ENCODE measurements at regions not wholly inside any gene's neighbourhood (a gene's known extent, or its start where the extent isn't known, plus 50 kb on each side); places are given as distances from the start of the nearest gene placed in this dataset.

GRCh38 chr4:18930487-18930886, 908.9 kb upstream of the LCORL start:
- Histone ChIP-seq H3K4me1 (ENCODE audit: insufficient read depth, low read length) (peaks cover 5% of the 10 kb centered on the region), H3K36me3 (ENCODE audit: insufficient read depth, low read length) (no peaks in the 10 kb centered on the region), H3K9me3 (ENCODE audit: insufficient read depth, low read depth, low read length) (peaks cover 22% of the 10 kb centered on the region; the same call in 1 of the 2 replicates), H3K27ac (ENCODE audit: low read depth, low read length) (no peak overlapping the region), H3K27me3 (ENCODE audit: insufficient read depth, low read length) (no peaks in the 10 kb centered on the region), H3K9ac (ENCODE audit: low read depth, low read length) (no peak overlapping the region), H3K4me3 (ENCODE audit: low read length) (no peak overlapping the region)
- WGBS = 99% methylated on average over 5 of the region's 6 CpGs

DNA sequence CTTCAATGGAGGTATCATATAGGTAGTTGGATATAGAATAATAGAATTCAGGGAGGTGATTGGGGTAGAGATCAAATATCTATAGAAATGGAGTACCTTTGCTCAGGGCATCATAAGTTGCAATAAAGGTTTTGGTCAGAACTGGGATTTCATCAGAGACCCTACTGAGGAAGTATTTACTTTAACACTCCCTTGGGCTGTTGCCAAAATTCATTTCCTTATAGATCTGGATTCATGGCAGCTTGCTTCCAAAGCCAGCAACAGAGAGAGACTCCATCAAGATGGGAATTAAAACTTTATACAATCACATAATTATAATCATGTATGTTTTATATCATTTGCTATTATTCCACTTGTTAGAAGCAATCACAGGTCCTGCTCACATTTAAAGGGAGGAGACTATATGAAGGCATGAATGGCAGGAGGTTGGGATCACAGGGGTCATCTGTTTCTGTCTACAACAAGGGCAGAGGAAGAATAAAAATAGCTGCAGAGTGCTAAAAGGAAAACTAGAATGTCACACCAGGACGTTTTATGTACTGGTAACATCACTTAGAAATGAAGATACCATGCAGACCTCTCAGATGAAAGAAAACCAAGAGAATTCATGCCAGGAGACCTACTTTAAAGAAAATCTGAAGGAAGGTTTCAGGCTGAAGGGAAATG, 902.1 kb upstream of the LCORL start:
- Histone ChIP-seq H3K27ac (ENCODE audit: low read depth, low read length) (no peak overlapping the region), H3K27me3 (ENCODE audit: insufficient read depth, low read length) (no peaks in the 10 kb centered on the region), H3K36me3 (ENCODE audit: insufficient read depth, low read length) (no peaks in the 10 kb centered on the region), H3K9me3 (ENCODE audit: insufficient read depth, low read depth, low read length) (peaks cover 22% of the 10 kb centered on the region; the same call in 1 of the 2 replicates), H3K9ac (ENCODE audit: low read depth, low read length) (no peak overlapping the region), H3K4me3 (ENCODE audit: low read length) (no peak overlapping the region), H3K4me1 (ENCODE audit: insufficient read depth, low read length) (no peaks in the 10 kb centered on the region)
- 92% methylated on average over 1 of the region's 1 CpG for WGBS

DNA sequence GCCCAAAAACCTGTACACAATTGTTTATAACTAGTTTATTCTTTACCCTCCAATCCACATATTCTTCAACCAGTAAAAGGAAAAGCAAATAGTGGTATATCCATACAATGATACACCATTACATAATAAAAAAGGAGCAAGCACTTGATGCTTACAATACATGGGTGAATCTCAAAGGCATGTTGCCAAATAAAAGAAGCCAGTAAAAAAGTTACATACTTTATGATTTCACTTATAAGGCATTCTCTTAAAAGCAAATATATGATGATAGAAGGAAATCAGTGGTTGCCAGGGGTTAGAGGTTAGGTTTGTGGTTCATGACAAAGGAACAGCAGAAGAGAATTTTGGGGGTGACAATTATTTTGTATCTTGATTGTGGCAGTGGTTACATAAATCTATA, 896.1 kb upstream of the LCORL start:
- Histone ChIP-seq H3K9ac (ENCODE audit: low read depth, low read length) (no peak overlapping the region), H3K9me3 (ENCODE audit: insufficient read depth, low read depth, low read length) (peaks cover 11% of the 10 kb centered on the region), H3K4me1 (ENCODE audit: insufficient read depth, low read length) (no peaks in the 10 kb centered on the region)

DNA sequence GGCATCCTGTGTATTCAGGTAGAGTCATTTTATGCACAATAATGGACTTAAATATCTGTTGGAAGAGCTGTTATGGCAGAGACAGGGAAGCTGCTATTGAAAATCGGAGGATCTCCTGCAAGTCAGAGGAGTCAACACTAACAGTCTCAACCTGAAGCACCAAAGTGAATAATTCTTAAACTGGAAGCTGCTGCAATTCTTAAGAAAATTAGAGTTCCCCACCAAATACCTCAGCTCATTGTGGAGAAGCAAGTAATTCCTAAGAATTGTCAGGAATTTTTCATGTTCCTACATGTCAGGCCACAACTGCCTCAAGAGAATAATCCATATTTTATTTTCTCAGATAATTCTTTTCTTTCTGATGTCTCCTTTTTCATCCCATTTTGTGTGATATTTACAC, 892.6 kb upstream of the LCORL start:
- no peak overlapping the region for H3K27ac ChIP-seq (ENCODE audit: low read depth, low read length)
- no peak overlapping the region for H3K4me3 ChIP-seq (ENCODE audit: low read length)
- H3K27me3 ChIP-seq (ENCODE audit: insufficient read depth, low read length) = no peaks in the 10 kb centered on the region
- no peak overlapping the region for H3K9ac ChIP-seq (ENCODE audit: low read depth, low read length)
- 100% methylated on average over 1 of the region's 1 CpG for WGBS
- no peaks in the 10 kb centered on the region for H3K36me3 ChIP-seq (ENCODE audit: insufficient read depth, low read length)
- H3K4me1 ChIP-seq (ENCODE audit: insufficient read depth, low read length) = no peaks in the 10 kb centered on the region
- peaks cover 22% of the 10 kb centered on the region for H3K9me3 ChIP-seq (ENCODE audit: insufficient read depth, low read depth, low read length)

More for the DNA sequence above, 896.1 kb upstream of the LCORL start:
- Histone ChIP-seq H3K27ac (ENCODE audit: low read depth, low read length) (no peak overlapping the region), H3K4me3 (ENCODE audit: low read length) (no peak overlapping the region), H3K27me3 (ENCODE audit: insufficient read depth, low read length) (no peaks in the 10 kb centered on the region), H3K36me3 (ENCODE audit: insufficient read depth, low read length) (no peaks in the 10 kb centered on the region)

- H3K36me3 ChIP-seq (ENCODE audit: insufficient read depth, low read length) = no peaks in the 10 kb centered on the region
- H3K4me3 ChIP-seq (ENCODE audit: low read length) = no peak overlapping the region
- no peak overlapping the region for H3K9ac ChIP-seq (ENCODE audit: low read depth, low read length)
- 100% methylated on average over 1 of the region's 2 CpGs for WGBS
- no peaks in the 10 kb centered on the region for H3K27me3 ChIP-seq (ENCODE audit: insufficient read depth, low read length)
- no peak overlapping the region for H3K27ac ChIP-seq (ENCODE audit: low read depth, low read length)
- H3K9me3 ChIP-seq (ENCODE audit: insufficient read depth, low read depth, low read length) = no peaks in the 10 kb centered on the region
- H3K4me1 ChIP-seq (ENCODE audit: insufficient read depth, low read length) = no peaks in the 10 kb centered on the region
Observed at GRCh38 chr4:18894928-18895327, 873.4 kb upstream of the LCORL start.

DNA sequence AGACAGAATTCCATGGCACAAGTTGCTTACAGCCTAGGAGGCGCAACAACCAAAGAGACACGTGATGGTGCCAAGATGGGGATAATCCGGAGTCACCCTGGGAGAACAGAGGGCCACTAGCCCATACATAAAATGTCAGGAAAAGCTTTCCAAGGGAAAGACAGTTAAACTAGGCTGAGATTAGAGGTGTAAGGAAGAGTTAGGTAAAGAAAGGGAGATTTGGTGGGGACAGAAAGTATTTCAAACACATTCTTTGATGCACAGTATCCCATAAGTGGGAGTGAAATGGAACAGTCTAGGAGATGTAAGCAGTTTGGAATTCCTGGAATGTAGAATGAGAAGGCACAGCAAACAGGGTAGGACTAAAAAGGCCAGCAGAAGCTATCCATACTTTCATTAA, 860.9 kb upstream of the LCORL start:
- 88% methylated on average over 3 of the region's 3 CpGs for WGBS
- H3K27ac ChIP-seq (ENCODE audit: low read depth, low read length) = no peak overlapping the region
- no peaks in the 10 kb centered on the region for H3K27me3 ChIP-seq (ENCODE audit: insufficient read depth, low read length)
- H3K36me3 ChIP-seq (ENCODE audit: insufficient read depth, low read length) = no peaks in the 10 kb centered on the region
- no peaks in the 10 kb centered on the region for H3K9me3 ChIP-seq (ENCODE audit: insufficient read depth, low read depth, low read length)
- H3K9ac ChIP-seq (ENCODE audit: low read depth, low read length) = no peak overlapping the region
- H3K4me1 ChIP-seq (ENCODE audit: insufficient read depth, low read length) = peaks cover 16% of the 10 kb centered on the region
- no peak overlapping the region for H3K4me3 ChIP-seq (ENCODE audit: low read length)

DNA sequence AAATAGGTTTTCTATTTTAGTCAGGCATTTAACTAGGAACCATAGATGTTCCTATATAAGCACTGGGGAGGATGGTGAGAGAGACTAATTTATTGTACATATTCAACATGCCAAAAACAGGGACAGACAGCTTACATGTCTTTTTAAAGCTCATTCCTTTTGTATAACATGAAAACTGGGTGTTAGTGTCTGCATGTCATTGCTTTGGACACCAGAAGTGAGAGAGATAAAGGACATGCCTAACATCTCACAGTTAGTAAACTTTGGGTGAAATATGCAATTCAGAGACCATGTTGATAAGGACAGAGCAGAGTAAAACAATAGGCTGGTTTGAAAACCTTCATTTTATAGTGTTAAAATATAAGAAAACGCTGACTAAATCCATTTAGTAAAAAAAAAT, 860.0 kb upstream of the LCORL start:
- Histone ChIP-seq H3K9ac (ENCODE audit: low read depth, low read length) (no peak overlapping the region), H3K27ac (ENCODE audit: low read depth, low read length) (no peak overlapping the region), H3K9me3 (ENCODE audit: insufficient read depth, low read depth, low read length) (no peaks in the 10 kb centered on the region), H3K36me3 (ENCODE audit: insufficient read depth, low read length) (no peaks in the 10 kb centered on the region), H3K27me3 (ENCODE audit: insufficient read depth, low read length) (no peaks in the 10 kb centered on the region), H3K4me1 (ENCODE audit: insufficient read depth, low read length) (peaks cover 16% of the 10 kb centered on the region), H3K4me3 (ENCODE audit: low read length) (no peak overlapping the region)
- WGBS = 100% methylated on average over 1 of the region's 1 CpG

GRCh38 chr4:18880871-18881270, 859.3 kb upstream of the LCORL start:
- H3K9me3 ChIP-seq (ENCODE audit: insufficient read depth, low read depth, low read length) = no peaks in the 10 kb centered on the region
- H3K4me3 ChIP-seq (ENCODE audit: low read length) = no peak overlapping the region
- no peak overlapping the region for H3K27ac ChIP-seq (ENCODE audit: low read depth, low read length)
- H3K27me3 ChIP-seq (ENCODE audit: insufficient read depth, low read length) = no peaks in the 10 kb centered on the region
- WGBS = 95% methylated on average over 2 of the region's 2 CpGs
- peaks cover 16% of the 10 kb centered on the region for H3K4me1 ChIP-seq (ENCODE audit: insufficient read depth, low read length)
- no peak overlapping the region for H3K9ac ChIP-seq (ENCODE audit: low read depth, low read length)
- H3K36me3 ChIP-seq (ENCODE audit: insufficient read depth, low read length) = no peaks in the 10 kb centered on the region

DNA sequence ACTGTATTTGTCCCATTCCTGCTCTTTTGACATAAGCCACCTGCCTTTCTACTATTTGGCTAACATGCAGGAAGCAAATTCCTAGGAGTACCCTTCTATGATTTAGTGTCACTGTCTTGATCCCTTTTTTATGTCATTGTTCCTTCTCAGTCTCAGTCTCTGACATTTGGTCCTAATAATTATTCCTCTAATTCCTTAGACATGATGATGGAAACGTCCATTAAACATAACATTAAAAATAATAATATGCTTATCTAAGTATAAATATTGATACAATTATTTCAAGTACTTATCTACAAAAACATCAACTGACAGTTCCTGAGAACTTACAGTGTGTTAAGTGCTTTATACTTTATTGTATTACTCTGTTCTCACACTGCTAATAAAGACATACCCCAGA, 857.0 kb upstream of the LCORL start:
- H3K36me3 ChIP-seq (ENCODE audit: insufficient read depth, low read length) = no peaks in the 10 kb centered on the region
- H3K9me3 ChIP-seq (ENCODE audit: insufficient read depth, low read depth, low read length) = peaks cover 19% of the 10 kb centered on the region; the same call in 1 of the 2 replicates
- H3K9ac ChIP-seq (ENCODE audit: low read depth, low read length) = no peak overlapping the region
- peaks cover 16% of the 10 kb centered on the region for H3K4me1 ChIP-seq (ENCODE audit: insufficient read depth, low read length)
- H3K4me3 ChIP-seq (ENCODE audit: low read length) = no peak overlapping the region
- H3K27ac ChIP-seq (ENCODE audit: low read depth, low read length) = no peak overlapping the region
- no CpG with 5 or more reads among the region's 1 CpG for WGBS
- no peaks in the 10 kb centered on the region for H3K27me3 ChIP-seq (ENCODE audit: insufficient read depth, low read length)

DNA sequence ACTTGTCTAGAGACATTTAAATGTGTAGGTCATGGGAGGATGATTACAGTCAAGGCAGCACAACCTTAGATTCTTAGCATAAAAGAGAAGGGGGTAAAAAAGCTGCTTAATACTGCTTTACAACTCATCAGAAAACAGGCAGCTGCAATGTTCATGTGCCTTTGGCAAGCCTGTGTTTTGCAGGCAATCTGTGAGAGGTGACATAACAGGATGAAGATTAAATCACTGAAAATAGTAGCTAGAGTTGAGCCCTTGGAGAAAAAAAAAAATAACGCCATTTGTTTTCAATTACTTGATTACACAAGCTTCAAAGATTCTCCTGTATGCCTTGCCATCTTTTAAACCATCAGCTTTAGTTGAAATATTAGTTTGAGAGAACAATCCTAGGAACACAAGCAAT, 847.6 kb upstream of the LCORL start:
- H3K36me3 ChIP-seq (ENCODE audit: insufficient read depth, low read length) = no peaks in the 10 kb centered on the region
- WGBS = no CpG with 5 or more reads among the region's 1 CpG
- H3K27me3 ChIP-seq (ENCODE audit: insufficient read depth, low read length) = no peaks in the 10 kb centered on the region
- no peak overlapping the region for H3K4me3 ChIP-seq (ENCODE audit: low read length)
- H3K9me3 ChIP-seq (ENCODE audit: insufficient read depth, low read depth, low read length) = peaks cover 21% of the 10 kb centered on the region
- no peak overlapping the region for H3K27ac ChIP-seq (ENCODE audit: low read depth, low read length)
- no peak overlapping the region for H3K9ac ChIP-seq (ENCODE audit: low read depth, low read length)
- peaks cover 3% of the 10 kb centered on the region for H3K4me1 ChIP-seq (ENCODE audit: insufficient read depth, low read length)

DNA sequence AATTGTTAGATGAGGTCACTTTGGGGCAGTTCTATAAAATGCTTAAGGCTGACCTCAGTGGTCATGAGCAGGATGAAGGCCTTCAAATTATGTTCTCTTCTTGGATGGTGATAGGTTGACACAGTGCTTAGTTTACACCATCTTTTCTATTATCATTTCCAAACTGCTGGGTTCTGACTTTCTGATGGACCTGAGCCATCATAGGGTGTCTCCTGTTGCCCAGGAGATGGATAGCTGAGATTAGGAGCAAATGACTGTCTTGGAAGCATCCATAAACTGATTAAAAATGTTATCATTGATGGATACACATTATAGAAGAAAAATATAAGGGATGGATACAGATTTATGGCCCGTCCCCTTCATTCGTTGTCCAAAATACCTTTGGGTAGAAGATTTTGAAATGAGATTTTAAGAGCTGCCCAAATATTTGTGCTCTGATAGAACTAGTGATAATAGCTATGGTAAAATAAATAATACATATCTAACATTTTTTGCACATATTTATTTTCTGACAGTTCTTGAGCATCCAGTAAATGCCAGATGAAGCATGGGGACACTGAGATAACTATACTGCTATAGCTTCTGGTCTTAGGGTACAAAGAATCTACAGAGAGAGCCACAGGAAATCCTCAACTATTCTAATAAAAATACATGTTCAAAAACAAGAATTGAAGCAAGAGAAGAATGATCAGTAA, 839.4 kb upstream of the LCORL start:
- H3K9me3 ChIP-seq (ENCODE audit: insufficient read depth, low read depth, low read length) = no peaks in the 10 kb centered on the region
- no peak overlapping the region for H3K9ac ChIP-seq (ENCODE audit: low read depth, low read length)
- no peak overlapping the region for H3K4me3 ChIP-seq (ENCODE audit: low read length)
- peaks cover 19% of the 10 kb centered on the region for H3K4me1 ChIP-seq (ENCODE audit: insufficient read depth, low read length)
- H3K27ac ChIP-seq (ENCODE audit: low read depth, low read length) = no peak overlapping the region
- H3K27me3 ChIP-seq (ENCODE audit: insufficient read depth, low read length) = peaks cover 30% of the 10 kb centered on the region
- H3K36me3 ChIP-seq (ENCODE audit: insufficient read depth, low read length) = no peaks in the 10 kb centered on the region
- WGBS = 100% methylated on average over 2 of the region's 2 CpGs

Data from HUES64 (cell line).